HG03469 (cell line): ENCODE measurements at regions not wholly inside any gene's neighbourhood (a gene's known extent, or its start where the extent isn't known, plus 50 kb on each side); places are given as distances from the start of the nearest gene placed in this dataset.

Experiments used
- ATAC-seq: cut with Tn5 transposase; IDR thresholded peaks from one replicate; pipeline ENCODE4 v1.9.1; 2021; ENCODE audit warnings: mild to moderate bottlenecking, moderate library complexity, moderate number of reproducible peaks; ENCODE audit not compliant: unreplicated experiment

DNA sequence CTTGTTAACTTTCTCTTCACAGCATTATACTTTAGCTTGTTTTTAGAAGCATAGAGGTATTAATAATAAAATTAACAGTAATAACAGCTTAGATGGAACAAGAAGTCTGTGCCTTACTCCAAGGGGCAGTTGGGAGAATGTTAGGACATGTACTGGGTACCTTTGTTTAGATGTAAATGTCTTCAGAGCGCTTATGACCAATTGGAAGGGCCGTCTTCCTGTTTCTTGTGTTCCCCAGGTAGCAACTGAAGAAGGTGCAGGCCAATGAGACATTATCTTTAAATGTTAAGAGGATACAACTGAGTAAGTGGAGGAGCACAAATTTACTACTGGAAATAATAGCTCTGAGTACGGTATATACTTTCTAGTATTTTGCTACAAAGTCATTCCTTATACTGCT lies 180.9 kb upstream of the SYT1 start:
- ATAC-seq, result no peak

DNA sequence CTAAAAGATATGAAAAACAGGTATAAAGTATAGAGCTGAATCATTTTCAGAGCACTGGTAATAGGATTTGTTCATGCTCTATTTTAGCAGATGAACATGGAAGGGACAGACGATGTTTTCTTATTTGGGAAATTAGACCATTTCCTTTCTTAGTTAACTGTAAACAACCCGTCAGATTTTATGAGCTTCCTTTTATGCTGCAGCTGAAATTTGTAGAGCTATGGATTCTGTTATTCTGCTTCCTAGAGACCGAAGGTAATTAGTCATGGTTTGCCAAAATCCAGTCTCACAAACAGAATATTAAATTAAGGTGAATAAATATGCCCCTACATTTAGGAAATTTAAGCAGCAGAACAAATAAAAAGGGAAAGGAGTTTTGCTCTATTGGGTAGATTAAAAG lies 180.2 kb upstream of the SYT1 start:
- ATAC-seq, result no peak

DNA sequence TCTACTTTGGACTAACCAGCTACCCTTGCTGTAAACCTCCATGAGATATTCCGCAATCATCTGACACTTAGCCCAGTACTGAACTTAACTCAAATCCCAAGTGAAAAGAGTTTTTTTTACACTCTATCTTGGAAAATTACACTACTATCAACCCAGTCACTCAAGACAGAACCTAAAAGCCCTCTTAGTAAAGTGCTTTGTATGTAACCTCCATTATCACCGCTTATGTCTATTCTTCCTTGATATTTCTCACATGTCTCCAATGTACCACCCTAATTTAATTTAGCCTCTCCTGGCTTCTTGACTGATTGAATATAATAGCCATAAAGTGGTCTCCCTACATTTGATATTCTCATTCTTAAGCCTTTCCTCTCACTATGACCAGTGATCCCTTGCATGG lies 168.8 kb upstream of the SYT1 start:
- no peak for ATAC-seq

DNA sequence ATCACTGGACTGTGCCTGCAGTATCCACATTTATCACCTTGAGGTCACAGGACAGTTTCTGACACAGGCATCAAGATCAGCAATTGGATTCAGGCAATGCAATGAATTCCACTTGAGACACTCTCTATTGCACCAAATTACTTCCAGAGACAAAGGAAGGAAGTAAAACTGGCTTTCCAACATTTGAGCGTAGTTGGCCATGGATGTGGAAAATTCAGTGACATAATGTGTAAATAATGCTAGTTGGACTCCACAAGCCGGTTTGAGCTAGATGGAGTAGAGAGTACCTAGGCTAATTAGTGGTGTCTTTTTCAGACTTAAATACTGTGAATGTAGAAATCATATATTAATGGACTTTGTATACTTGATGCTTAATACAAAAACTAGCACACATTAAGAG lies 168.3 kb upstream of the SYT1 start:
- ATAC-seq, result no peak

DNA sequence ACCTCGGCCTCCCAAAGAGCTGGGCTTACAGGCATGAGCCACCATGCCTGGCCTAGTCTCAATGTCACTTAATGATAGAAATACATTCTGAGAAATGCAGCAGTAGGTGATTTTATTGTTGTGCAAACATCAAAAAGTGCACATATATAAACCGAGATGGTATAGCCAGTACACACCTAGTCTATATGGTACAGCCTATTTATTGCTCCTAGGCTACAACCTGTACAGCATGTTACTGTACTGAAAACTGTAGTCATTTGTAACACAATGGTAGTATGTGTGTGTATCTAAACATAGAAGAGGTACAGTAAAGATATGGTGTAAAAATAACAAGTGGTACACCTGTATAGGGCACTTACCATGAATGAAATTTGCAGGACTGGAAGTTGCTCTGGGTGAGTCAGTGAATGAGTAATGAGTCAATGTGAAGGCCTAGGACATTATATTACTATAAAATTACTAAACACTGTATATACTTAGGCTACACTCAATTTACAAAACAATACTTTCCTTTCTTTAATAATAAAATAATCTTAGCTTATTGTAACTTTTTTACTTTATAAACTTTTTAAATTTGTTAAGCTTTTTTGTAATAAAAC lies 166.7 kb upstream of the SYT1 start:
- ATAC-seq, result no peak

DNA sequence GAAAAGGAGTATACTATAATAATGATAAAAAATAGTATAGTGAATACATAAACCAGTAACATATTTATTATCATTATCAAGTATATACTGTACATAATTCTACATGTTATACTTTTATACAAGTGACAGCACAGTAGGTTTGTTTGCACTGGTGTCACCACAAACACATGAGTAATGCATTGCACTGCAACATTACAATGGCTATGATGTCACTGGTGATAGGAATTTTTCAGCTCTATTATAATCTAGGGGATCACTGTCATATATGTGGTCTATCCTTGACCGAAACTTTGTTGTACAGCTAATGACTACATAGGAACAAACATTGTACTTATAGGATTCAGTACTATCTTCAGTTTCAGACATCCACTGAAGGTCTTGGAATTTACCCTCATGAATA lies 165.8 kb upstream of the SYT1 start:
- ATAC-seq, result no peak

DNA sequence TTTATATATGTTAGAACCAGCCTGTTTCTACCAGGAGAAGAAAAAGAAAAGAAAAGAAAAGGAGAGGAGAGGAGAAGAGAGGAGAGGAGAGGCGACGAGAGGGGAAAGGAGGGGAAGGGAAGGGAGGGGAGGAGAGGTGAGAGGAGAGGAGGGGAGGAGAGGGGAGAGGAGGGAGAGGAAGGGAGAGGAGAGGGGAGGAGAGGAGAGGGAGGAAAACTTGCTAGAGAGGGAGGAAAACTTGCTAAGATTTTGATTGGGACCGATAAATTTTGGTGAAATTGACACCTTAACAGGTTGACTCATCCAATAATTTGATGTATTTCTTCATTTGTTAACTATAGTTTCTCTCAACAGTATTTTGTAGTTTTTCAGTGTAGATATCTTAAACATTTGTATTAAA lies 164.0 kb upstream of the SYT1 start:
- ATAC-seq, result no peak

DNA sequence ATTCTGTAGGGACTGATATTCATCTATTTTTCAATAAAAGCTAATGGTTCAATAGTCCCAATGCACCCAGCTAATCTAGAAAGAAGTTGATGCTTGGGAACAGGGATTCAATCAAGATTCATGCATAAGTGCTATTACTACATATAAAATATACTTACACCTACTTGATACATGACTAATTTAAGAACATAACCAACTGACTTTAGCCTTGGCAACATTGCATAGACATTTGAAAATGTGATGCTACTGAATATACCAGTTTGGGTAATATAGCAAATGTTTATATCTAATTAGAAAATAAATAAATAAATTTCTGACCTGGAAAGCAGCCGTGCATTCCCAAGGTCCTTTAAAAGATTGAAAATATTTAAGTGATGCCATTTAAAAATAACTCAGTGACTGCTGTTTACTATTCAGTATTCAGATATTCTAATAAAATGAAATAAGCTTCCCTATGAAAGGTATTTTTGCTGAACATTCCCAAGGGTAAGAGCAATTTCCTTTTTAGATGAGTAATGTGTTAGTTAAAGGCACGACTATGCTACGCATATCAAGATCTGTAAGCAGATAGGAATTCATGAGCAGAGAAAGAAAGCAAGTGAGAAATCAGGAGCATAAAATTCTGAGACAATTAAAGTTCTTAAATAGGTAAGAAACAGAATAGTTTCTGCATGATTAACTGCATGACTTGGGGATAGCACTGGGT lies 160.6 kb upstream of the SYT1 start:
- ATAC-seq, result no peak

DNA sequence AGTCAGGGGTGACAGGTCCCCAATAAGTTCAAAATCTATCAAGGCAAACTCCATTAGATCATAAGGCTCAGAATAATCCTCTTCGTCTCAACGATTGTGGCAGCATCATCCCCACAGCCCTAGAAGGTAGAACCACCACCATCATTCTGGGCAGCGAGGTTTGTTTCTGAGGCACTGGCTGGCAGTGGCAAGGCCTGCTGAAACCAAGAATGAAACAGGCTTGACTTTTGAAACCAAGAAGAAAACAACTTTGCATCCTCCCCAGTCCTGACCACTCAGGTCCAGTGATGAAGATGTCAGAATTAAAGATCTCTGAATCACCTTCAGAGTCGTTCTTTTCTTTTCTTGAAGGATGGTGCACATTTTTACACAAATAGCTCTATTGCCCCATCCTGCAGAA lies 152.6 kb upstream of the SYT1 start:
- ATAC-seq, result no peak

DNA sequence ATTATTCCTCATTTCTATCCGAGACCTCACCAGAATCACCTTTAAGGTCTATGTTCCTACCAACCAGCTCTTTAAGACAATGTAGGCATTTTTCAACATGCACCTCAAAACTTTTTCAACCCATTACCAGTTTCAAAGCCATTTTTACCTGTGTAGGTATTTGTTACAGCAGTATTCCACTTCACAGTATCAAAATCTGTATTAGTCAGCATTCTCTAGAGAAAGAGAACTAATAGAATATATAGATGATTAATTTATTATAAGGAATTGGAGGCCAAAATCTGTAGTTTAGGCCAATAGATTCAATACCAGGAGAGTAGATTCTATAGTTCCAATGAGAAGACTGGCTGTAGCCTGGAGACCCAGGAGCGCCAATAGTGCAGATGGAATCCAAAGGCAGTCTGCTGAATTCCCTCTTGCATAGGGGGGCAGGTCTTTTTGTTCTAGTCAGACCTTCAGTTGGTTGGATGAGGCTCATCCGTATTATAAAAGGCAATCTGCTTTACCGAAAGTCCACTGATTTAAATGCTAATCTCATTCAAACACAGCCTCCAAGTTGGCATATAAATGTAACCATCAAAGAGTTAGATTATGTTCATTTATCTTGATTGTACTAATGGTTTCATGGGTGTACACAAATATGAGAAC lies 151.6 kb upstream of the SYT1 start:
- ATAC-seq, result no peak

DNA sequence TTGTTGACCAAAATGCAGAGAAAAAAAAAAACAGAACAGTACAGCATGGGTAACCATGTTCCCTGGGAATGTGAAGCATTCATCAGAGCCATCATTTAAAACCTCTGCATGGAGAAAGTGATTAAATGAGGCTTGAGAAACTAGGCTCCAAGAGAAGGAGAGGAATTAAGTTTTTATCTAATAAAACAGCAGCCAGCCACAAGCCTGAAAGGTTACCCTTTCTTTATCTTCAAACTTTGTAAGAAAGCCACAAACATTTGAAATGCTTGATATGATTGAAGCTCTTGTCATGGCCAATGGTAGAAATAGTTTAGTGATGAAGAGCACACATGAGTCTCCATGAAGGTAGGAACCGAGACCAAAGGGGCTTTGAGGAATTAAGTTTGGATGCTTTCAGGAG lies 144.9 kb upstream of the SYT1 start:
- no peak for ATAC-seq

DNA sequence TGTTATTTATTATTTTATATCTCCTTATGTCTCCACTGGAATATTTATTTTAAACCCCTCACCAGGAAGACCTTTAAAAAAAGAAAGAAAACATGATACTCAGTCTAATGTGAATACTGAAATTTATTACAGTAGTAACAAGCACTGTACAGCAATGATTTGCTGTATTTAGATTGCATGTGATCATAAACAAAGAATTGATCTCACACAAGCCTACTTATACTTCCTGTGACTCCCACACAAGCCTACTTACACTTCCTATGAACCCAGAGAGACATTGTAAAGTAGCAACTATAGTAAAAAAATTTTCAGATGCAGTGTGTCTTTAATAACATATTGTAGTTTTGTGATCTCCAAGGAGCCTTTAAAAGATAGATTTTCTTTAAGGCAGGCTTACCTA lies 142.7 kb upstream of the SYT1 start:
- no peak for ATAC-seq

DNA sequence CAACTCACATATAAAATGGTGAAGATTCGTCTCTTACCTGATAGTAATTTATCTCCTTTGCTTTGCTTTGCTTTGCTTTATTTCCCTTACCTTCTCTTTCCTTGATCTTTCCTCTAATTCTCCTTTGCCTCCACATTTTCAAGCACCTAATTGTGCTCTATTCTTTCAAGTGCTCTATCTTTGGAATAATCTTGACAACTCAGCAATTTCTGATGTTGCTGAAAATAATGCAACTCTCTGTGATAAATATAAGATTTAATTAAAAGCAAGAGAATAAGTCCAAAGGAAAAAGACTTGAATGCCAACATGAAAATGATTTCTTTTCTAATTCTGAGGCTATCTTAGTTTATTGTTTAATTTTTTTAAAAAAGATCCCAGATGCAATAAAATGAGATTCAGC lies 139.5 kb upstream of the SYT1 start:
- ATAC-seq, result no peak

DNA sequence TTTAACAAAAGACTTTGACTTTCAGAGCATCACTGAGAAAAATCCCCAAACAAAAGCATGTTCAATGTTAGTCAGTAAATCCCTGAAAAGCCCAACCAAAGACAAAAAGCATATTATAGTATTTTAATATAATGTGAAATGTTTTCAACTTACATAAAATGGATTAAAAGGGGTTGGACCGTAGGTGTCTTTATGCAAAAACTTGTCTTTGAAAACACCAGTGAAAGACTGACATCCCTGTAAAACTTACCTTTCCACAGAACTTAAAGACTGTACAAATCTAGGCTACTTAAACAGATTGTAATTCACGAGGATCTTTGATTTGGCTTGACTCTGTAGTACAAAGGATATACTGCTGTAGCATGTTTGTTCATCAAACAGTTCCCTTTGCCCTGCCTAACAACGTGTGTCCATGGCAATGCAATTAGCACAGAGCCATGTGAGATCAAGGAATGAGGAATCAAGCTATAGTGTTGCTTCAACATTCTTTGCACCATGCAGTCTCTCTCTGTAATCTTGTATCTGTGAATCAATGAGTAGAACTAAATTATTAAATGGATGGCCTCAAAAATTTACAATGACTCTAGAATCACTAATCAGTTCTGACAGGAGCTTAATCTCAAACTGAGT lies 138.5 kb upstream of the SYT1 start:
- ATAC-seq, result no peak

DNA sequence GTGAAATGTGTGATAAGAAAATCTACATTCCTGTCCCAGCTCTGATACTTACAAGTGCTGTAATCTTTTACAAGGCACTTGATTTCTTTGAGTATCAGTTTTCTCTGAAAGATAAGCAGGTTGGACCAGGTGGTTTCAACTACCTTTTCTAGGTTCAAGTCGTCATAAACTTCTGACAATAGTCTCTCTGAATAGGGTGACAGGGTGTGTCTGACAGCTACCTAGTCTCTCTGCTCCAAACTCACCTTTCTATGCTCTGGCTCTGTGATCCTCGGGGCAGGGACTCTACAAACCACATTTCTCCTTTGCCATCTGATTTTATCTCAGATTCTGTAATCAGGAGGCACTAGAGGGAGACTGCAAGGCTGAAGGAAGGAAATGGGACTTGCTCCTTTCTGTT lies 137.7 kb upstream of the SYT1 start:
- no peak for ATAC-seq

DNA sequence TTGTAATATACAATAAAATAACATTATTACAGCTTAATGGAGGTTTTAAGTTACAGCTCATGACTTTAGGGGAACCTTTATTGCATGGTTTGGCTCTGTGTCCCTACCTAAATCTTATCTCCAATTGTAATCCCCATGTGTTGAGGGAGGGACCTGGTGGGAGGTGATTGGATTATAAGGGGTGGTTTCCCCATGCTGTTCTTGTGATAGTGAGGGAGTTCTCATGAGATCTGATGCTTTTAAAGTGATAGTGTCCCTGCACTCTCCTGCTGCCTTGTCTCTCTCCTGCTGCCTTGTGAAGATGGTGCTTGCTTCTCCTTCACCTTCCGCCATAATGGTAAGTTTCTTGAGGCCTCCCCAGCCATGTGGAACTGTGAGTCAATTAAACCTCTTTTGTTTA lies 132.1 kb upstream of the SYT1 start:
- no peak for ATAC-seq

DNA sequence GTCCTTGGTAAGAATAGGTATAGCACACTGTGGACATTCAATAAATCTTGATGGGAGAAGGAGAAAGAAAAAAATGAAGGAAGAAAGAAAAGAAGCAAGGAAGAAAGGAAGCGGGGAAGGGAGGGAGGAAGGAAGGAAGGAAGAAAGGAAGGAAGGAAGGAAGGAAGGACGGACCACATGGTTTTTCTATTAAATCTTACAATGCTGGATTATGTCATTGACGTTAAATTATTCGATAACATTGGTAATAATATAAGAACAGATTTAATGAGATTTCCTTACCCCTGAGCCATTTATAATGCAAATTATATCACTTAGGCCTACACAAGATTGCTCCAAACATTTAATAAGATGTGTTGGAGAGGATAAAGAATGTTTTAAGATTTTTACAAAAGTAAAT lies 124.9 kb upstream of the SYT1 start:
- ATAC-seq, result no peak

DNA sequence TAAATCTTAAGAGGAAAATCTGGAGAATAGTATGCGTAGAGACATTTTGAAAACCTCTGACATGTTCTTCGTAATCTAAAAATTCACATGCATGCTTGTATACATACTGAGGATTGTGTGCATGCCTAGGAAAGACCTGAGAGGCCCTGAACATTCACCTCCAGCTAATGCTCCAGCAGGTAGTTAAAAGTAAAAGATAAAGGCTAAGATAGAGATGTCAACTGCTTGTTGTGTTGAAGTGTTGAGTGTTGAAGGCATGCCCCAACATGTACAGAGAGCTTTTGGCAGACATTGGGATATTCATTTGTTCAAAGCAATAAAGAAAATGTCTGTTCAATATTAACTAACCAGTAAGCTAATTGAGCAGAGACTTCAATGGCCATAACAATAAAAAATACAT lies 118.6 kb upstream of the SYT1 start:
- ATAC-seq, result no peak

DNA sequence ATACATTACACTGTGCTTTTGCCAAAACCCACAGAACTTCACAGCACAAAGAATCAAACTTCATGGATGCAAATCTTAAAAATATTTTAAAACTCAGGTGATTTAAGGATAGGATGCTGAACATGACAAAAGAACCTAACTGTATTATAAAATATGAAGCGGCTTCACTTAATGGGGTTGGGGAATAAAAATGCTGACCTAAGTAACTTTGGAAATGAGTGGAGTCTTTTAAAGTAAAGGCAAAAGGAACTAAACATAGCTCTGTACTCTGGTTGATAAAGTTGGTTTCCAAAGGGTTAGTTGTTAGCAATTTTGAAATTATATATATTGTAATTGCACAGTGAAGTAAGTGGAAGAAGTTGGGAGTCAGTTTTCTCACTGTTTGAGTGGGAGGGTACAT lies 111.5 kb upstream of the SYT1 start:
- no peak for ATAC-seq

DNA sequence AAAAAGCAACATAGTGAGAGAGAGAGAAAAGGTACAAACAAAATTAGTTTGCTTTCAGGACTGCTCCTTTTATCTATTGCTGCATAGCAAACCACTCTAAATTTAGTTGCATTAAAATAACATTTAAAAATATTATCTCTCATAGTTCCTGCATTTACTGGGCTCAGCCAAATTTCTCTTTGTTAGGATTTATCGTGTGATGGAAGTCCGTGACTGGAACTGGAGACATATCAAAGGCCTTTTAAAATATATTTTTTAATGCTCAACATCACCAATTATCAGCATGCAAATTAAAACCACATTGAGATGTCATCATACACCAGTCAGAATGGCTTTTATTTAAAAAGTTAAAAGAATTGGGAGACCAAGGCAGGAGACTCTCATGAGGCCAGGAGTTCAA lies 107.6 kb upstream of the SYT1 start:
- no peak for ATAC-seq

DNA sequence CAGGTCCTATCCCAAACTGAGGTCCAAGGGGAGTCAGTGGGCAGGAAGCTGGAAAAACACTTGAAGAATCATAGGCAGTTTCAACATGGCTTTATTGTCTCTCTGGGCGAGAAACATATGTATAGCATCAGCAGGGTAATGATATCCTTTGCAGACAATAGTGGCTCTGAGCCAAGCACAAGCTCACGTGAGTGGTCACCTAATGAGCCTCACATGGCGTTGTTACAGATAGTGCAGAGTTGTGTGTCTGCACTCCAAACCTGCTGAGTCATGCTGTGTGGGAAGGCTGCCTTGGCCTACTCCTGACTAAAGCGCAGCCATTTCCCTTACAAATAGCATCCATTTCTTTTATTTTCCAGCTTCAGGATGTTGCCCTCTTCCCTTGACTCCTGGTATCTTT lies 105.2 kb upstream of the SYT1 start:
- ATAC-seq, result no peak

DNA sequence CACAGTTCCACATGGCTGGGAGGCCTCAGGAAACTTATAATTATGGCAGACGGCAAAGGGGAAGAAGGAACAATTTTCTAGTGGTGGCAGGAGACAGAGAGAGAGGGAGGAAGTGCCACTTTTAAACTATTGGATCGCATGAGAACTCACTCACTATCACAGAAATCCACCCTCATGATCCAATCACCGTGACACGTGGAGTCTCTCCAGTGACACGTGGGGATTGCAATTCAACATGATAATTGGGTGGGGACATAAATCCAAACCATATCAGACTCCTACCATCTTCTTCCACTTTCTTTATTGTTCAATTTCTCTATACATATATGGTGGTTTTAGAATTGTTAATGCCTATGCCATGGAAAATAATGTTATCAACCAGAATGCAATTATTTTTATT lies 103.7 kb upstream of the SYT1 start:
- no peak for ATAC-seq
